Keratinocyte (primary cell): ENCODE measurements at regions not wholly inside any gene's neighbourhood (a gene's known extent, or its start where the extent isn't known, plus 50 kb on each side); places are given as distances from the start of the nearest gene placed in this dataset.

Experiments
- EZH2 ChIP-seq: IDR thresholded peaks from one replicate; pipeline ENCODE4 v1.6.1; 2012; ENCODE audit warnings: inconsistent platforms, mild to moderate bottlenecking, low read length, moderate library complexity
- TF ChIP-seq, protein P1 (sequence below), 3 experiments: IDR thresholded peaks in 1 of 3; conservative IDR thresholded peaks in 1 of 3; optimal IDR thresholded peaks in 1 of 3; 2 replicates in 2 of 3; 3 replicates in 1 of 3; pipeline versions ENCODE3 to v1.5.1; 2011; ENCODE audit warnings: low read length in 3 of 3, mild to moderate bottlenecking in 3 of 3, moderate library complexity in 2 of 3, control low read depth in 1 of 3, inconsistent platforms in 1 of 3; ENCODE audit not compliant: insufficient read depth in 2 of 3; ENCODE audit errors: extremely low read depth in 1 of 3

DNA sequence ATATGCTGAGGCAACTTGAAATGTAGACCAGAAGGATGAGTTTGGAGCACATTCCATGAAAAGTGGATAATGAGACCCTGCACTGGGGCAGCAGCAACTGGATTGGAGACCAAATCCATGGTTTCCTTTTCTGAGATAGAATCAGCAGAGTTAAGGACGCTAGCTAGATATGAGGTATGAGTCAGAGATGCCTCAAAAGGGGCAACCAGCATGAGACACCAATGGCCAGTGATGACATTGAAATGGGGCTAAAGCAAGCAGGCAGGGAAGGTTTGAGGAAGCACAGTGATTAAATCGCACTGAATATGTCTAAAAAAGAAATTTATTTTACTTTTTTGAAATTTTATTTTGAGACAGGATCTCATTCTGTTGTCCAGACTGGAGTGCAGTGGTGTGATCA, 802.4 kb downstream of the TFAP2A start:
- TF ChIP-seq EZH2 = no peak
- TF ChIP-seq, protein P1, sequence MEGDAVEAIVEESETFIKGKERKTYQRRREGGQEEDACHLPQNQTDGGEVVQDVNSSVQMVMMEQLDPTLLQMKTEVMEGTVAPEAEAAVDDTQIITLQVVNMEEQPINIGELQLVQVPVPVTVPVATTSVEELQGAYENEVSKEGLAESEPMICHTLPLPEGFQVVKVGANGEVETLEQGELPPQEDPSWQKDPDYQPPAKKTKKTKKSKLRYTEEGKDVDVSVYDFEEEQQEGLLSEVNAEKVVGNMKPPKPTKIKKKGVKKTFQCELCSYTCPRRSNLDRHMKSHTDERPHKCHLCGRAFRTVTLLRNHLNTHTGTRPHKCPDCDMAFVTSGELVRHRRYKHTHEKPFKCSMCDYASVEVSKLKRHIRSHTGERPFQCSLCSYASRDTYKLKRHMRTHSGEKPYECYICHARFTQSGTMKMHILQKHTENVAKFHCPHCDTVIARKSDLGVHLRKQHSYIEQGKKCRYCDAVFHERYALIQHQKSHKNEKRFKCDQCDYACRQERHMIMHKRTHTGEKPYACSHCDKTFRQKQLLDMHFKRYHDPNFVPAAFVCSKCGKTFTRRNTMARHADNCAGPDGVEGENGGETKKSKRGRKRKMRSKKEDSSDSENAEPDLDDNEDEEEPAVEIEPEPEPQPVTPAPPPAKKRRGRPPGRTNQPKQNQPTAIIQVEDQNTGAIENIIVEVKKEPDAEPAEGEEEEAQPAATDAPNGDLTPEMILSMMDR (optimal IDR thresholded peaks at IDR 0.05 in 1 of 3, IDR thresholded peaks at IDR 0.05 in 1 of 3, conservative IDR thresholded peaks at IDR 0.05 in 1 of 3; ENCODE audit: extremely low read depth in 1 of 3, insufficient read depth in 2 of 3, low read length in 3 of 3) = no peak
